HUDEP-2 (cell line): ENCODE measurements at regions not wholly inside any gene's neighbourhood (a gene's known extent, or its start where the extent isn't known, plus 50 kb on each side); places are given as distances from the start of the nearest gene placed in this dataset.

Experiments used
- DNase-seq, 76 experiments: peaks; one replicate each; lab custom pipeline; 2025; ENCODE audit not compliant: unreplicated experiment in 76 of 76; lab: John Stamatoyannopoulos, UW

DNA sequence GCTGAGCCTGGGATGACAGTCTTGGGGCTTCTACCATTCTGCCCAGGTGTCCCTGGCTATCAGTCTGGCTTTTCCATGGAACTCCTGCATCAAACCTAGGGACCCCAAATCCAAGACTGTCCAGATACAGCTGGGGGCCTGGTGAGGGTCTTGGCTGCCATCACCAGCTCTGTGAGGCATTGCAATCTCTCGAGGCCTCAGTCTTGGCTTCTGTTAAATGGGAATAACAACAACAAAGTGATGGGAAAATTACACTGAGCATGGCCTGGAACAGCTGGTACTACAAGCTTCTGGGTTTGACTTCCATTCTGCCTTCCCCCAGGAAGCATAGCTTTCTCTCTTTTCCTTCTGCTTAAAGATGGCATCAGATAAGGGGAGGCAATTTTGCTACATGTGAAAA, 50.0 kb upstream of the LCTL start:
- DNase-seq = no peak

DNA sequence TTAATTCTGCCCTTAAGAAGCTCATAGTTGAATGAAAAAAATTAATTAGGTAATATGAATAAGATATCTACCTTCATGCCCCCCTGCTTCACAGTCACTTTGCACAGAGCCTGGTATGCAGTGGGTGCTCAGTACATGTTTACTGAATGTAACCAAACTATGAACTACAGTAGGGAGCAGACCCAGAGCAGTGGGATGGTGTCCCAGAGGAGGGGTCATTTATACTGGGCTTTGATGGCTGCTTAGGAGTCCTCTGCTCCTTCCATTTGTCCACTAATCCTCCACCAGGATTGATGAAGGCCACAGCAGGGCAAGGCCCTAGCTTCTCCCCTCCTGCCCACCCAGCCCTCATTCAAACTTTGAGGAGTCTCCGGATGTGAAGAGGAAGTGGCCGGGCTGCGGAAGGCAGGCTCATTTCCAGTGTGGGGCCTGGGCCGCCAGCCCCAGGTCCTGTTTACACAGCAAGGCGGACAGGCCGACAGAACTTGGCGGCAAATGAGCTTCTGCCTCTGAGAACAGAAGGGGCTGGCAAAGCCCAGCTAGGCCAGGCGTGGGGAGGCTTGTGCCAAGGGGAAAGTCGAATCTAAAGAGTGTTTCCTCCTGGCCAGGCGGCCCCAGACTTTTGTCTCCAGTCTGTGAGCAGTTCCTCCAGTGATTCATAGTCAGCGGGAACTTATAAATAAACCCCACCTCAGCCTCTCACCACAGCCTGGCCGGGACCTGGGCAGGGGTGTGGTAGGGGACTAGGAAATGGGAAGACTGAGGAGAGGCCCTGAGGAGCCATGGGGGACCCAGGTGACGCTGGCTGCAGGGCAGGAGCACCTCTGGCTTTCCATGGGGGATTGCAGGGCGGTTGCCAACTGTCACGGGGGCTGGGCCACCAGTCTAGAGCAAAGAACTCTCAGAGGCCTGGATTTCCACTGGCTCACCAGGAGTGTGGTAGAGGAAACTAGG, 51.6 kb upstream of the LCTL start:
- no peak for DNase-seq

DNA sequence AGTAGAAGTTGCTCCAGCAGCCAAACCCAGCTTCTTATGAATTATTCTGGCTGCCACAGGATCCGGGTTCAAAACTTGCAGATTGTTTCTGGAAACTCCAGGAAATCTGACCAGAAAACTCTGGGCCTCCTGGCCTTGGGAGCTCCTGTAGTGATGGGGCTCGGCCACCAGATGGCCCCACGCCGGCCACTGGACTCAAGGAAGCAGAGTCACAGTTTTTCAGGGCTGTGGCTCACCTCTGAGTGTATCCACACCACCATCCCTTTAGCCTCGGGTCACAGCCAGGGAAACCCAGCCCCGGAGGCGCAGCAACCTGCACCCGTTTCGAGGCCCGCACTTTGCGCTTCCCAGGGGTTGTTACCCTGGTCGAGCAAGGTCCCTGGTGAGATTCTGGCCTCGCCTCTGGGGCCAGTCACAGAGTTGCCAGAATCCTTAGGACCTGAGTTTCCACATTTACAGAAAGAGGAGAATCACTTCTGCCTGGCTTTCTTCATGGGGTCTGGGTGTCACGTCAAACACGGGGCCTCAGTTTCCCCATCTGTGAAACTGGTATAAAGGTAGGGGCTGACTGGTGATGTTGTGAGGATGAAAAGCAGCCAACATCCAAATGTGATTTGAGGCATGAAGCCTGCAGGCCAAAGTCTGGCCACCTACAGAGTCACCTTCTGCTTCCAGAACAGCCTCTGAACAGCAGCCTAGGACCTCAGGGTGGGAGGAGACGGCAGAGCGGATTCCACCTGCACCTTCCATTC, 53.5 kb upstream of the LCTL start:
- DNase-seq = peak in 55 of 76 experiments; percentile 5 to 70 (median 46)

DNA sequence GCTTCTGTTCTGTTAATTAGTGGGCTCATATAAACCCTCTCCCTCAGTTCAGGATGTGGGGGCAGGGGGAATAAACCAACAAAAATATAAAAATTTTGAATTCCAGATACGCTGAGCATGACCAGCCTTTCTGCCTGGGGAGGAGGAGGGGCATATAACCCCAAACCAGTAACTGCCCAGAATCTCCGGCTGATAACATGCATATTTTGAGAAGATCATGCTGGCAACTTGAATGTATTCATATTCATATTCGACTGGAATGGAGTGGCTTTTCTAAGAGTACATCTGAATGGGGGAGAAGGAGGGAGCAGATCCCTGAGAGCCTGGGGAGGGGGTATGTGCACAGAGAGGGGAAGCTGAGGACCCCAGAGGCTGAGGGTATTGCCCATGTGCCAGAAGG, 54.5 kb upstream of the LCTL start:
- DNase-seq = peak in 5 of 76 experiments; percentile 4 to 28 (median 15)

DNA sequence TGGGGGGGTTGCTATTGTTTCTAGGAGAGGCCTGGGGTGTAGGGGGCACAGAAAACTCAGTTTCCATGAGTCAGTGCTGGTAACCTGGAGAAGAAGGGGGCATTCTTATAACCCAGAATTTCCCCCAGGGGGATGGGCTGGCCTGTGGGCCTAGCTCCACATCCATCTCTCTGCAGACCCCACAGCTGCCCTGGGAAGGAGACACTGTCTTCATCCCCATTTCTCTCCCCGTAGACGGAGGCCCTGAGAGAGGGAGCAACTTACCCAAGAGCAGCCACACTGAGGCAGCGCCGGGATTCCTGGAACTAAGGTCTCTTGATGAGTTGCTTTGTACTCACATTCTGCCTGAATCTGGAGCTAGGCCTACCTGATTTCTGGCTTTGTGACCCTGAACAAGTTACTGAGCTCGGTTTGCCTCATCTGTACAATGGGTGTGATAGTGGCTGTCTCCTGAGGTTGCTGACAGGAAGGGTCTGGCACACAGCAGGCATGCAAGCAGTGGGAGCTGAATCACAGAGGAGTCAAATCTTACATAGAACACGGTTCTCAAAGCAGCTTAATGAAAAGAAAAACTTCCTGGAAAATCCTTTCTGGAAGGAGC, 55.0 kb upstream of the LCTL start:
- DNase-seq = no peak

DNA sequence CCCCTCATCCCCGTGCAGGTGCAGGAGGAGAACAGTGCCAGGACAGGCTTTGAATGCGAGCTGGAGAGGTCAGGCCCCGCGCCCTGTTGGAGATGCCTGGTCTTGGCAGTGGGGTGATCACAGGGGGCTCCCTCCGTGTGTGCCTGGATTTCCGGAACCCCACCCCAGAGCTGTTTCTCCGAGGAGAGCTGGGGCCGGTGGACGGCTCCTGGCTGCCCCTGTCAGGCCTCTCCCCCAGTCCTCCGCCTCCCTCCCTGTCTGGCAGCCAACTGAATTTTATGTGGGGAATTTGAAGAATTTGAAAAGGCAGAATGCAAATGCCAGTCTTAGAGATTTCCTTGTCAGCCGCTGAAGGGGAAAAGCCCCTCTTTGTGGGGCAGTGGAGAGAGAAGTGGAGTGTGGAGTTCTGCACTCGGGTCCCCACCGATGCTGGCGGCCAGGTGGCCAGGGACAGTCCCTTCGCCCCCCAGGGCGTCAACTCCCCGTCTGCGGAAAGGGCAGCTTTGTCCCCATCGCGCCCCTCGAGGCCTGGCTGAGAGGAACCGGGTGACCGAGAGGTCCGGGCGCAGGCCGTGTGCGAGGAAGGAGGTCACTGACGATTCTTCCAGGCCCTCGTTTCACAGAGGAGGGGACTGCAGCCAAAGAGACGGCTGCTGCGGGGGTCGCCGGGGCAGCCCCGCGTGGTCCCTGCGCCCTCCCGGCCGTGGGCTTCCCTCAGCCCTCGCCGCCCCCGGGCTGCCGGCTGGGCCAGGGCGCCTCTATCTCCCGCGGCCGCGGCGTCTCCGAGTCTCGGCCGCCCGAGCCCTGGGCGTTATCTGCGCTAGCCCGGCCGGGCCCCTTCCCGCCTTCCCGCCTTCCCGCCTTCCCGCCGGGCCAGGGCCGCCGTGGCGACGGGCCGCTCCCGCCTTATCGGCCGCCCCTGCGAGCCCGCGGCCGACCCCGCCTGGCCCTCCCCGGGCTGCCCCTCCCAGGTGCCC, 56.0 kb upstream of the LCTL start:
- DNase-seq = peak in 11 of 76 experiments; percentile 2 to 43 (median 18)

DNA sequence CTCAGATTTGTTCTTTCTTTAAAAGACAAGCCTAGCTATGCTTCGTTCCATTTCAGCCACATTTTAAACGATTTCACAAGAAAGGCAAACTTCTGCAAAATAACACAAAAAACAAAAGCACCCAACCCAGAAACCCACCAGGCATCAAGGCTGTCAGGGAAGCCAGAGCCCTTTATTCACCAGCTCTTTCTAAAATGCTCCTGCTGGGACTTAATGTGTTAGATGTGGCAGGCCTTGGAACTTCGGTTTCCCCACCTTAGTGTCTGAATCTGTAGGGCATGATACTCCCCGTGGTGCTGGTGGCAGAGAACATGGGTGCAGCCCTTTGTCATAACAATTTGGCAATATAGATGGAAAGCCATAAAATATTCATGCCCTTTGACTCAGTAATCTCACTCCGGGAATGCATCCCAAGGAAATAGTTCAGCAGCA, 56.8 kb upstream of the LCTL start:
- DNase-seq = peak in 2 of 76 experiments; percentile 27 to 37

DNA sequence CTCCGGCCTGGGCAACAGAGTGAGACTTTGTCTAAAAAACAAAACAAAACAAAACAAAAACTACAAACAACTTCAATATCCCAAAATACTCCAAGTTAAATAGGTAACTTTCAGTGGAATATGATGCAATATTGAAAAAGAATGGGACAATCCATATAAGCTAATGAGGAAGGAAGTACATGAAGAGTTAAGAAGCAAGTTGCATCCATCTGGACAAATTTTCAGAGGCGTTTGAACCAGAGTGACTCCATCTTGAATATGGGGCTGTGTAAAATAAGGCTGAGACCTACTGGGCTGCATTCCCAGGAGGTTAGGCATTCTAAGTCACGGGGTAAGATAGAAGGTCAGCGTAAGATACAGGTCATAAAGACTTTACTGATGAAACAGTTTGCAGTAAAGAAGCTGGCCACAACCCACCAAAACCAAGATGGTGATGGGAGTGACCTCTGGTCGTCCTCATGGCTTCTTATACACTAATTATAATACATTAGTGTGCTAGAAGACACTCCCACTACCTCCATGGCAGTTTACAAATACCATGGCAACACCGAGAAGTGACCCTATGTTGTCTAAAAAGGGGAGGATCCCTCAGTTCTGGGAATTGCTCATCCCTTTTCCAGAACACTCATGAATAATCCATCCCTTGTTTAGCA, 58.1 kb upstream of the LCTL start:
- no peak for DNase-seq

DNA sequence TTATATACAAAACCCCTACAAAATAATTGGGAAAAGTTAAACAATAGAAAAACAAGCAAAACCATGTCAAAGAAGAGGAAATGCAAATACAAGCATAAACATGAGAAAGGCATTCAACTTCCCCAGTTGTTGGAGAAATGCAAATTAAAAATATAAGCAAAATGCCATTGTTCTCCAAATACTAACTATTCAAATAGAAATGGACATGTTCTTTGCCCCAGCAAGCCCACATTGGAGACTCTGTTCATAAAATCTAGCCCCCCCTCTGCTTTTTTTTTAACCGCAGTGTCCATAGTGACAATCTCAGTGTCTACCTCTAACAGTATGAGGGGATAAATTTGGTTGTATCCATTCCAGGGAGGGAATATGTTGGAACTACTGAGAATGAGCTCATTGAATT, 59.7 kb upstream of the LCTL start:
- no peak for DNase-seq

DNA sequence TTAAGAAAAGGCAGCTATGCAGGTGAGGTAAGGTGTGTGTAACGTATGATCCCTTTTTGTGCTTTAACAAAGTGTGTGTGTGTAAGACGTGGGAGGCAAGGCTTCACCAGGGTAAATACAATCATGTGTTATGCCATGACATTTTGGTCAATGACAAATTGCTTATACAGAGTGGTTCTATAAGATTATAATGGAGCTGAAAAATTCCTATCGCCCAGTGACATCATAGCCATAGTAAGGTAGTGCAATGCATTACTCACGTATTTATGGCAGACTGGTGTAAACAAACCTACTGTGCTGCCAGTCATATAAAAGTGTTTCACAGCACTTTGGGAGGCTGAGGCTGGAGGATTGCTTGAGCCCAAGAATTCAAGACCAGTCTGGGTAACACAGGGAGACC, 60.2 kb upstream of the LCTL start:
- DNase-seq = no peak

DNA sequence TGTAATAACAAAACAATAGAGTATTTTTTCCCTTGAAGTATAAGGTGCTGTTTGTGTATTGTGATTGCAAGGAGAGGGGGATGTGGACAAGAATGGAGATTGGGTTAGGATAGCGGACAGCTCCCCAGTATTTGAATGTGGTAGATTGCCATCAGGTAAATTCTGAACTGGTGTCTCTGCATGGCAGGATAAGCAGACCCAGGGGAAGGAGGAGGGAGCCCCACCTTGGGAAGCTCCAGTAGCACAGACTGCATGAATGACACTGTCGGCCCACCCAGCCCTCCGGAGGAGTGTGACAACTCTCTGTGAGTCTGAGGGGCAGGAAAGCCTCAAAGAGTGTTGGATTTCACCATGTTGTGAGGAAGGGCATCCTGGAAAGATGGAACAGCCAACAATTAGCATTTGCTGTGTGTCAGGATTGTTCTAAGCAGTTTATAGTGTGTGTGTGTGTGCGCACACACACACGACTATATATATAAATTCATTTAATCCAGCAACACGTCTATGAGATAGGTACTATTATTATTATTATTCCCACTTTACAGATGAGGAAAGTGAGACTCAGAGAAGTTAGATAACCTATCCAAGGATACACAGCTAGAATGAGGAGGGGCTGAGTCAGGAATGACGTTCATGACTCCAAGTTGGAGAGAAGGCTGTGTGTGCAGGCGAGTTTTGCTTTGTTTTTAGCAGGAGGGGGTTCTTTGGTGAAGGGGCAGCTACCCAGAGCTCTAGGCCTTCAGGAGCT, 63.4 kb upstream of the LCTL start:
- peak in 21 of 76 experiments; percentile 4 to 52 (median 32) for DNase-seq

DNA sequence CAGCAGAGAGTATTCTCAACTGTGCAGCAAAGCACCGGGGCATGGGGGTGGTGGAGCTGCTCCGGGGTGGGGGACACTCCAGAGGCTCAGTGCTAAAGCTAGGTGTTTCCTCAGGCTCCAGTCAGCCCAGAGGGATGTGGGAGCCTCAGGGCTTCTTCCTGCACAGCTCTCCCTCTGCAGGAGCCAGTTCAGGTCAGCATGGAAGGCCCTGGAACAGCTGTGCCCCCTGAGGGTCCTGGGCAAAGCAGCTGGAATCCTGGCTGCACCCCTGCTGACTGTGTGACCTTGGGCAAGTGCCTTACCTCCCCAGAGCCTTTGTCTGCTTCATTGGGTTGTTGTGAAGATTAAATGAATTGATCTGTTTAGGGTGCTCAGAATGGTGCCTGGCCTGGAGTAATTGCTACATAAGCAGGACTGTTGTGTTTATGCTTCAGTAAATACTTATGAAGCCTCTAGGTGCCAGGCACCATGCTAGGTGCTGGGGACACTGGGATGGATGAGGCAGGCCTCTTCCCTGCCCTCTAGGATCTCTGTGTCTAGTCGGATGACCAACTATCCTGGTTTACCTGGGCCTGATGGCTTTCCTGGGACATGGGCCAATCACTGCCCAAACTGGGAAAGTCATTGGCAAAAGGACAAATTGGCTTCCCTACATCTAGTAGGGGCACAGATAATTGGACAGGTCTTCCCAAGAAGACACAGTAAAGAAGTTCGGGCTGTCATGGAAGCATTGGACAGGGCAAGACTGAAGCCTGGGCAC, 64.2 kb upstream of the LCTL start:
- DNase-seq = peak in 3 of 76 experiments; percentile 32 to 59 (median 35)

DNA sequence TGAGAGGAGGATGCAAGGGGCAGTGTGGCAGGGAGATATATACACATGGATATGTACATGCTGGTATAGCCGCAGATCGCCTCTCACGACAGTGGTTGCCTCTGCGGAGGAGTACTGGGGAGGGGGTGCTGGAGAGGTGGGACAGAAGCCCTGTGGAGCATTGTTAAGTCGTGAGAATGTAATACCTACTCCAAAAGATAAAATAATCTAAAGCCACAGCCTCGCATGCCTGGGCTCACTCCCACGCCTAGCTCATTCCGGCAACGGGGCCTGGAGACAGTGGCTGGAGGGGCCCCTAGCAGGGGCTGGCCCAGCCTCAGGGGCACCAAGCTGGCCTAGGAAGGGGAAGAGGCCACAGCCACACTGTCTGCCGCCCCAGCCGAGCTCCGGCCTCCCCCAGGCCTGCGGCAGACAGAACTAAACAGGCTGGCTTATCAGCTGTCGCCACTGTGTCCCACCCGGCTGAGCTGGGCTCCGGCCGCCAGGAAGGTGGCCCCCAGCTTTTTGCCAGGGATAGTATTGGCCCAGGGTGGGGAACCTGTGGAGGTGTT, 65.1 kb upstream of the LCTL start:
- peak in 75 of 76 experiments; percentile 21 to 94 (median 75) for DNase-seq

DNA sequence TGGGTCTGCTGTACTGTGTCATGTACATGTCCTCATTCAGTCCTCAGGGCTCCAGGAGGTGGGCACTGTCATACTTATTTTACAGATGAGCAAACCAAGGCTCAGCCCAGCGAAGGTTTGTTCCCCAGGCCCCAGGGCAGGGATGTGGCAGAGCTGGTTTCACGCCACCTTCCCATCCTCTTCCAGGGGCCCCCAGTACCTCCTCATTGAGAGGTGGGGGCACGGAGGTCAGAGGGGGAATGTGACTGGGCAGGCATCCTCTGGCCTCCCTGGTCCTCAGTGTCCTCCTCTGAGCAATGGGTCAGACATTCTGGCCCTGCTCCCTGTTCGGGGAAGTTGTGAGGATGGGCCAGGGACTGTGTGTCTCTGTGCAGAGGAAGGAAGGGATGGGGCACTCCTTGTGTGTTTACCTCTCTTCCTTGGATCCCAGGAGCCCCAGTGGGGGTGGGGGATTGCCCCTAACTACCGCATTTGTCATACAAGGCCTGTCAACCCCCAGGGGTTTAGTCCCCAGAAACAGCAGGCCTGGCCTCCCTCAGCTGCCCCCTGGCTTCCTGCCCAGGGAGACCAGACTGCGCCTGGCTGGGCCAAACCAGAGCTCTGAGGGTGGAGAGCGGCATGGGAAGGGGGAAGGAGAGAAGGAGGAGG, 65.9 kb upstream of the LCTL start:
- DNase-seq = peak in 2 of 76 experiments; percentile 14 to 34

DNA sequence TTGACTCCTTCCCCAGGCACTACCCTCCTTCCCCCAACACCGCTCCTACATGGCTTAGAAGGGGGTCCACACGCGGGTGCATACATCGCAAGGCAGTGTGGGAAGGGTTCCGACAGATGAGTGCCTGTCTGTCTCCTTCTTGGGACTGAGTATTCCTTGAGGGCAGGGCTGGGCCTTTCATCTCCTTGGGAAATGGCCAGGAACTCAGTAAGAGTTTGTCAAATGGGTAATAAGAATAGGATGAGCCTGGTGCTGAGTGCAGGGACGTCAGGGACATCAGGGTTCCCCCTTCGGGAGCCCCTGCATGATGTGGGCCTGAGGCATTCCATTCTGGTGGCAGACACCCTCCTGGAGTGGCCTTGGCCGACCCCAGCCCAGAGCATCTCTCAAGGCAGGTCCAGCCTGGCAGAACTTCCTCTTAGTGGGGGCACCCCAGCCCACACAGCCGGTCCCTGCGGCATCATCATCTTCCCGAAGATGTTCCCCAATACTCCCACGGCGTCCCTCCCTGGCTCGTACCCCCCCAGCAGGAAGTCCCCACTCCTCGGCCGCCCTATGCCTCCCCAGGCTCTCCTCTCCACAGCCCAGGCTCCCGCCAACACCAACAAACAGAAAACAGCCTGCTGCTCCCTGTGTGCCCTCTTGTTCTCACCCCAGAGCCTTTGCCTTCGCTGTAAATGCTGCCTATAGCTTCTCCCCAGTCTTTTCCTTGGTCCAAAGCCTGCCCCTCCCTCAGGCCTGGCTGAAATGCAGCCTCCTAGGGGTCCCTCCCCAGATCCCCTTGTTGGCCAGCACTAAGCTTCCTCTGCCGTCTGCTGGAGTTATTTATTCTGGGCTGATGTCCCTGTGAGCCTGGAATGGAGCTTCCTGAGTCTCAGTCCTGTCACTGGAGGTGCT, 67.5 kb upstream of the LCTL start:
- peak in 1 of 76 experiments; percentile 3 for DNase-seq

DNA sequence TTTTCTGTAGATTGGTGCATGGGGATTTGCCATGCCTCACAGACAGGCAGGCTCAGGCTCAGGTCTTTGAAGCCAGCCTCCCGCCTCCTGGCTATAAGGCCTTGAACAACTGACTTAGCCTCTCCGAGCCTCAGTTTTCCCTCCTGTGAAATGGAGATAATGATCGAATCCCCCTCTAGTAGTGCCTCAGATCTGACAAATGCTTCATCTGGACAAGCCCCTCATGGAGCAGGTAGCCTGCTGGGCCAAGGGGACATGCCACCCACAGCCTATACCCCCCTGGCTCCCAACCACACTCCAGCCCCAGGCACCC, 68.1 kb upstream of the LCTL start:
- DNase-seq = no peak
